GM12878 (cell line): ENCODE measurements at regions not wholly inside any gene's neighbourhood (a gene's known extent, or its start where the extent isn't known, plus 50 kb on each side); places are given as distances from the start of the nearest gene placed in this dataset.
"Not testable (repeated sequence)": the region's sequence is repeated elsewhere in the genome, so short reads cannot be mapped to it uniquely, and the experiment has no call there.

Source experiments
- ATAC-seq: fragments of 200-7000 bp; cut with Tn5 transposase; 3 replicates; pipeline ENCODE4 v1.9.1; 2020; ENCODE audit warnings: mild to moderate bottlenecking, moderate library complexity
- BruUV-seq: library from RNA; stranded (reverse); fragments of 400-500 nt; replicated peaks from 2 replicates; lab custom pipeline; 2021; lab: Mats Ljungman, UMichigan
- CTCF ChIA-PET: fragments of 300-600 bp; sonication (Branson Sonifier 250); formaldehyde crosslinking; extraction: SDS; loops from one replicate; lab custom pipeline; 2021; ENCODE audit warnings: inconsistent platforms; lab: Yijun Ruan, JAX
- POLR2A ChIA-PET: fragments of 350-600 bp; formaldehyde crosslinking; extraction: SDS; loops from one replicate; lab custom pipeline; 2021; ENCODE audit warnings: inconsistent platforms; lab: Charles Lee
- RAD21 ChIA-PET: fragments of 300-600 bp; sonication (Branson Sonifier 250); formaldehyde crosslinking; loops from one replicate; lab custom pipeline; 2023; ENCODE audit warnings: antibody characterized with exemption; ENCODE audit not compliant: unreplicated experiment; lab: Charles Lee
- SMC1A ChIA-PET: fragments of 300-600 bp; sonication (Branson Sonifier 250); formaldehyde crosslinking; loops from one replicate; lab custom pipeline; 2023; ENCODE audit not compliant: unreplicated experiment, uncharacterized antibody; lab: Charles Lee
- DNase-seq: peaks from one replicate; pipeline ENCODE4 v3.0.0-alpha.2; 2011; ENCODE audit warnings: low read depth, low spot score
- FAIRE-seq: peaks from 3 replicates; lab custom pipeline; 2011; peaks lifted over from hg19 to GRCh38; lab: Jason Lieb, UNC
- H2AFZ ChIP-seq: 2 replicates; pipeline ENCODE4 v1.6.0; 2011; ENCODE audit warnings: low read depth, low read length, control low read depth; ENCODE audit not compliant: control insufficient read depth
- H3K27ac ChIP-seq: 2 replicates; pipeline ENCODE4 v1.5.1; 2011; ENCODE audit warnings: control low read depth; ENCODE audit not compliant: control insufficient read depth, insufficient read depth
- H3K27me3 ChIP-seq, 2 experiments: replicated peaks in 1 of 2; 2 replicates each; pipeline versions ENCODE4 v1.6.0 to v1.6.1; 2011; ENCODE audit warnings: low read length in 1 of 2; ENCODE audit not compliant: control insufficient read depth in 2 of 2, insufficient read depth in 2 of 2
- H3K36me3 ChIP-seq, 2 experiments: 2 replicates each; pipeline ENCODE4 v1.5.1; 2011; ENCODE audit warnings: low read length in 1 of 2; ENCODE audit not compliant: control insufficient read depth in 2 of 2, insufficient read depth in 2 of 2
- H3K4me1 ChIP-seq: 2 replicates; pipeline ENCODE4 v1.6.1; 2011; ENCODE audit warnings: mild to moderate bottlenecking, low read length, moderate library complexity, mixed read lengths; ENCODE audit not compliant: control insufficient read depth, insufficient read depth
- H3K4me2 ChIP-seq: 2 replicates; pipeline ENCODE4 v1.6.0; 2011; ENCODE audit warnings: control low read depth; ENCODE audit not compliant: control insufficient read depth, insufficient read depth
- H3K4me3 ChIP-seq: fragments of 200-600 bp; sonication (generic); 2 replicates; pipeline ENCODE4 v1.5.1; 2016
- H3K79me2 ChIP-seq: 2 replicates; pipeline ENCODE4 v1.6.0; 2011; ENCODE audit warnings: low read length; ENCODE audit not compliant: control insufficient read depth, insufficient read depth
- H3K9ac ChIP-seq: 2 replicates; pipeline ENCODE4 v1.8.0; 2011; ENCODE audit warnings: low read length, control low read depth, mixed read lengths; ENCODE audit not compliant: control insufficient read depth, insufficient read depth
- H3K9me3 ChIP-seq: replicated peaks from 3 replicates; pipeline ENCODE4 v1.5.1; 2011; ENCODE audit warnings: mild to moderate bottlenecking, low read length; ENCODE audit not compliant: control insufficient read depth, insufficient read depth
- H4K20me1 ChIP-seq: 2 replicates; pipeline ENCODE4 v1.6.0; 2011; ENCODE audit not compliant: control insufficient read depth, insufficient read depth
- CEBPB ChIP-seq, 2 experiments: fragments of 150-350 bp in 1 of 2; IDR thresholded peaks; 2 replicates each; pipeline ENCODE4 v1.6.1; 2012 to 2014; ENCODE audit warnings: low read depth in 2 of 2, low read length in 2 of 2, borderline replicate concordance in 1 of 2, inconsistent platforms in 1 of 2
- STAT3 ChIP-seq: IDR thresholded peaks from 2 replicates; pipeline ENCODE4 v1.6.1; 2011; ENCODE audit warnings: low read depth, low read length, improper control_type of control experiment
- TARDBP ChIP-seq: IDR thresholded peaks from 2 replicates; pipeline ENCODE4 v1.6.1; 2016; ENCODE audit warnings: borderline replicate concordance
- WGBS: methylation state at CpG from one replicate; pipeline ENCODE4 v1.1.6; 2016; ENCODE audit warnings: low lambda C conversion rate; ENCODE audit not compliant: insufficient replicate concordance, insufficient coverage; ENCODE audit errors: missing lambda C conversion rate; 5-methylcytosine and 5-hydroxymethylcytosine counted together
- in situ Hi-C: fragments of 300-500 bp; cut with MboI; formaldehyde crosslinking; loops from 9 replicates; pipeline ENCODE4 v1.14.3; 2018; ENCODE audit warnings: mixed read lengths
- intact Hi-C: fragments of 100-400 bp; cut with micrococcal nuclease; formaldehyde crosslinking; loops from one replicate; pipeline ENCODE4 v1.14.2; 2022; ENCODE audit not compliant: unreplicated experiment
- TF ChIP-seq, protein P1 (sequence below): fragments of 150-350 bp; IDR thresholded peaks from 2 replicates; pipeline ENCODE4 v1.6.1; 2016; ENCODE audit warnings: low read depth, low read length

DNA sequence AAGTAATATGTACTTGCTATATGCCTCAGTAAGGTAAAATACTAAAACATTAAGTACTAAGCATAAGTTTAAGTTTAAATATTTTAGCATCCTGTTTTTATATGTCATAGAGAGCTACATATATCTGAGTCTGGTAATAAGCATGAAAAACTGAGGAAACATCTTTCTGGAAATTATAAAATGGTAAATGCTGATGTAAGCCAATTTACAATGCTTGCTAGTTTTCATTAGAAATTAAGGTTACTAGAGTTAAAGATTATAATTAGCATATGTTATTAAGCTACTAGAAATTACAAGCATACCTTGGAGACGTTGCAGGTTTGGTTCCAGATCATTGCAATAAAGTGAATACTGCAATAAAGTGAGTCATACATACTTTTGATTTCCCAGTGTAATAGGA lies 477.0 kb upstream of the LRRC7 start:
- H3K4me2 ChIP-seq: no peak overlapping the region
- no peaks in the 10 kb centered on the region for H3K27me3 ChIP-seq
- H3K4me1 ChIP-seq: no peaks in the 10 kb centered on the region
- in situ Hi-C loops: no loop called here
- FAIRE-seq: no peak
- H3K9ac ChIP-seq: no peak overlapping the region
- H3K79me2 ChIP-seq: no peaks in the 10 kb centered on the region
- no TSS peak for BruUV-seq
- TF ChIP-seq CEBPB (IDR thresholded peaks at IDR 0.05; ENCODE audit: borderline replicate concordance in 1 of 2, low read depth in 2 of 2, low read length in 2 of 2) (no peak), TARDBP (no peak), STAT3 (no peak)
- TF ChIP-seq, protein P1, sequence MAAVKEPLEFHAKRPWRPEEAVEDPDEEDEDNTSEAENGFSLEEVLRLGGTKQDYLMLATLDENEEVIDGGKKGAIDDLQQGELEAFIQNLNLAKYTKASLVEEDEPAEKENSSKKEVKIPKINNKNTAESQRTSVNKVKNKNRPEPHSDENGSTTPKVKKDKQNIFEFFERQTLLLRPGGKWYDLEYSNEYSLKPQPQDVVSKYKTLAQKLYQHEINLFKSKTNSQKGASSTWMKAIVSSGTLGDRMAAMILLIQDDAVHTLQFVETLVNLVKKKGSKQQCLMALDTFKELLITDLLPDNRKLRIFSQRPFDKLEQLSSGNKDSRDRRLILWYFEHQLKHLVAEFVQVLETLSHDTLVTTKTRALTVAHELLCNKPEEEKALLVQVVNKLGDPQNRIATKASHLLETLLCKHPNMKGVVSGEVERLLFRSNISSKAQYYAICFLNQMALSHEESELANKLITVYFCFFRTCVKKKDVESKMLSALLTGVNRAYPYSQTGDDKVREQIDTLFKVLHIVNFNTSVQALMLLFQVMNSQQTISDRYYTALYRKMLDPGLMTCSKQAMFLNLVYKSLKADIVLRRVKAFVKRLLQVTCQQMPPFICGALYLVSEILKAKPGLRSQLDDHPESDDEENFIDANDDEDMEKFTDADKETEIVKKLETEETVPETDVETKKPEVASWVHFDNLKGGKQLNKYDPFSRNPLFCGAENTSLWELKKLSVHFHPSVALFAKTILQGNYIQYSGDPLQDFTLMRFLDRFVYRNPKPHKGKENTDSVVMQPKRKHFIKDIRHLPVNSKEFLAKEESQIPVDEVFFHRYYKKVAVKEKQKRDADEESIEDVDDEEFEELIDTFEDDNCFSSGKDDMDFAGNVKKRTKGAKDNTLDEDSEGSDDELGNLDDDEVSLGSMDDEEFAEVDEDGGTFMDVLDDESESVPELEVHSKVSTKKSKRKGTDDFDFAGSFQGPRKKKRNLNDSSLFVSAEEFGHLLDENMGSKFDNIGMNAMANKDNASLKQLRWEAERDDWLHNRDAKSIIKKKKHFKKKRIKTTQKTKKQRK: no peak
- TF ChIP-seq, all 136 proteins: peak for 0
- WGBS: 4% methylated on average over 1 of the region's 1 CpG
- Histone ChIP-seq H3K4me3 (no peak overlapping the region), H4K20me1 (no peaks in the 10 kb centered on the region), H2AFZ (no peak overlapping the region), H3K36me3 (no peaks in the 10 kb centered on the region), H3K9me3 (no peaks in the 10 kb centered on the region; the same call in 2 of the 3 replicates), H3K27ac (no peak overlapping the region)
- ChIA-PET RAD21 (interaction anchor here (1.3 kb wide), 1 partner anchor 19 kb away, joined by 3 read pairs; no protein-coding TSS in a partner anchor), SMC1A (interaction anchor here (1.5 kb wide), 1 partner anchor 38 kb away, joined by 4 read pairs; no protein-coding TSS in a partner anchor), POLR2A (no interaction called here), CTCF (interaction anchor here (1.0 kb wide), 1 partner anchor 38 kb away, joined by 3 read pairs; no protein-coding TSS in a partner anchor)
- intact Hi-C loops: no loop called here
- DNase-seq (no peak), ATAC-seq (no peak)

DNA sequence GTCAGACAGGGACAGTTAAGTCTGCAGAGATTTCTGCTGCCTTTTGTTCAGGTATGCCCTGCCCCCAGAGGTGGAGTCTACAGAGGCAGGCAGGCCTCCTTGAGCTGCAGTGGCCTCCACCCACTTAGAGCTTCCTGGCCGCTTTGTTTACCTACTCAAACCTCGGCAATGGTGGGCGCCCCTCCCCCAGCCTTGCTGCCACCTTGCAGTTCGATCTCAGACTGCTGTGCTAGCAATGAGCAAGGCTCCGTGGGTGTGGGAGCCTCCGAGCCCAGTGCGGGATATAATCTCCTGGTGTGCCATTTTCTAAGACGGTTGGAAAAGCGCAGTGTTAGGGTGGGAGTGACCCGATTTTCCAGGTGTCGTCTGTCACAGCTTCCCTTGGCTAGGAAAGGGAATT lies 465.7 kb upstream of the LRRC7 start:
- POLR2A ChIA-PET, RAD21 ChIA-PET, H3K4me2 ChIP-seq, DNase-seq, H2AFZ ChIP-seq, BruUV-seq, H3K4me1 ChIP-seq, SMC1A ChIA-PET, H3K27me3 ChIP-seq, H3K9ac ChIP-seq, FAIRE-seq, H4K20me1 ChIP-seq, ATAC-seq, H3K9me3 ChIP-seq, in situ Hi-C loops, H3K27ac ChIP-seq, H3K36me3 ChIP-seq, H3K79me2 ChIP-seq, H3K4me3 ChIP-seq: not testable (repeated sequence)
- CTCF ChIA-PET: interaction anchor here (0.6 to 1.1 kb wide), 2 partner anchors 25 to 549 kb away, joined by 3 read pairs; no protein-coding TSS in a partner anchor
- intact Hi-C loops: loop anchor here (10.0 kb wide), 1 partner anchor 63 kb away; no protein-coding TSS in a partner anchor
- 20% methylated on average over 11 of the region's 11 CpGs for WGBS
